Caco-2 (cell line): ENCODE measurements at regions not wholly inside any gene's neighbourhood (a gene's known extent, or its start where the extent isn't known, plus 50 kb on each side); places are given as distances from the start of the nearest gene placed in this dataset.

Experiments used
- BruUV-seq: library from RNA; stranded (reverse); fragments of 400-500 nt; replicated peaks from 2 replicates; lab custom pipeline; 2021; lab: Mats Ljungman, UMichigan
- CTCF ChIA-PET: fragments of 300-600 bp; sonication (Branson Sonifier 250); formaldehyde crosslinking; loops from one replicate; lab custom pipeline; 2022; ENCODE audit warnings: antibody characterized with exemption; lab: Charles Lee
- POLR2A ChIA-PET: fragments of 300-600 bp; sonication (Branson Sonifier 250); formaldehyde crosslinking; loops from one replicate; lab custom pipeline; 2022; ENCODE audit warnings: antibody characterized with exemption; lab: Charles Lee
- DNase-seq, 2 experiments: peaks; one replicate each; pipeline versions ENCODE4 v3.0.0 to v3.0.0-alpha.2; 2020 to 2022
- H3K27me3 ChIP-seq: replicated peaks from 2 replicates; pipeline ENCODE4 v1.6.0; 2011; ENCODE audit warnings: low read length; ENCODE audit not compliant: control insufficient read depth, insufficient read depth
- H3K36me3 ChIP-seq: 2 replicates; pipeline ENCODE4 v1.5.1; 2011; ENCODE audit warnings: low read length; ENCODE audit not compliant: control insufficient read depth, insufficient read depth
- H3K4me1 ChIP-seq: fragments of 250-450 bp; sonication (Bioruptor Pico); 2 replicates; pipeline ENCODE4 v1.5.1; 2020; ENCODE audit warnings: mild to moderate bottlenecking
- H3K4me3 ChIP-seq: 2 replicates; pipeline ENCODE4 v1.5.1; 2011; ENCODE audit warnings: low read depth, mild to moderate bottlenecking, control low read depth, low read length
- H3K9me3 ChIP-seq: fragments of 250-450 bp; sonication (Bioruptor Pico); 2 replicates; pipeline ENCODE4 v1.5.1; 2020; ENCODE audit warnings: mild to moderate bottlenecking, moderate library complexity
- H3K27ac Mint-ChIP-seq: one replicate; pipeline ENCODE4 v1.8.0; 2022; ENCODE audit warnings: mixed read lengths; ENCODE audit not compliant: unreplicated experiment
- H3K27me3 Mint-ChIP-seq: one replicate; pipeline ENCODE4 v1.8.0; 2022; ENCODE audit warnings: mixed read lengths; ENCODE audit not compliant: insufficient read depth, unreplicated experiment
- H3K36me3 Mint-ChIP-seq: one replicate; pipeline ENCODE4 v1.8.0; 2022; ENCODE audit warnings: mild to moderate bottlenecking, mixed read lengths; ENCODE audit not compliant: insufficient read depth, unreplicated experiment
- H3K4me1 Mint-ChIP-seq: one replicate; pipeline ENCODE4 v1.8.0; 2022; ENCODE audit warnings: low read depth, mixed read lengths; ENCODE audit not compliant: unreplicated experiment
- H3K4me3 Mint-ChIP-seq: one replicate; pipeline ENCODE4 v1.8.0; 2022; ENCODE audit warnings: mild to moderate bottlenecking, moderate library complexity, mixed read lengths; ENCODE audit not compliant: unreplicated experiment
- H3K9me3 Mint-ChIP-seq: one replicate; pipeline ENCODE4 v1.8.0; 2022; ENCODE audit warnings: mixed read lengths; ENCODE audit not compliant: unreplicated experiment
- CTCF ChIP-seq, 2 experiments: fragments of 200-600 bp in 1 of 2; IDR thresholded peaks; 1 replicate in 1 of 2; 2 replicates in 1 of 2; pipeline versions ENCODE4 v1.5.1 to v1.8.0; 2011 to 2022; ENCODE audit warnings: antibody characterized with exemption in 1 of 2, control low read depth in 1 of 2, inconsistent platforms in 1 of 2, low read depth in 1 of 2, low read length in 1 of 2, mild to moderate bottlenecking in 1 of 2, moderate library complexity in 1 of 2; ENCODE audit not compliant: insufficient read depth in 1 of 2, severe bottlenecking in 1 of 2, unreplicated experiment in 1 of 2
- intact Hi-C: fragments of 100-400 bp; cut with micrococcal nuclease; formaldehyde crosslinking; loops from one replicate; pipeline ENCODE4 v1.10.0; 2022; ENCODE audit not compliant: unreplicated experiment

- Mint-ChIP-seq H3K27me3 (peaks cover 4% of the 10 kb centered on the region), H3K4me1 (no peaks in the 10 kb centered on the region), H3K4me3 (no peak overlapping the region), H3K27ac (no peak overlapping the region), H3K36me3 (no peaks in the 10 kb centered on the region), H3K9me3 (no peaks in the 10 kb centered on the region)
- Histone ChIP-seq H3K4me1 (no peaks in the 10 kb centered on the region), H3K27me3 (no peaks in the 10 kb centered on the region), H3K36me3 (no peaks in the 10 kb centered on the region), H3K9me3 (no peaks in the 10 kb centered on the region), H3K4me3 (no peak overlapping the region)
- CTCF ChIA-PET = no interaction called here
- no peak for TF ChIP-seq CTCF (IDR thresholded peaks at IDR 0.05; ENCODE audit: insufficient read depth in 1 of 2, low read depth in 1 of 2, low read length in 1 of 2, severe bottlenecking in 1 of 2, unreplicated experiment in 1 of 2)
- BruUV-seq = no TSS peak
- POLR2A ChIA-PET = no interaction called here
- DNase-seq = no peak
- intact Hi-C loops = no loop called here
Observed at GRCh38 chr6:153842491-153842890, 196.5 kb upstream of the OPRM1 start.

- Histone ChIP-seq H3K4me1 (no peaks in the 10 kb centered on the region), H3K9me3 (no peaks in the 10 kb centered on the region), H3K27me3 (no peaks in the 10 kb centered on the region), H3K4me3 (no peak overlapping the region), H3K36me3 (no peaks in the 10 kb centered on the region)
- Mint-ChIP-seq H3K9me3 (no peaks in the 10 kb centered on the region), H3K27me3 (peaks cover 4% of the 10 kb centered on the region), H3K36me3 (no peaks in the 10 kb centered on the region), H3K4me3 (no peak overlapping the region), H3K27ac (no peak overlapping the region), H3K4me1 (no peaks in the 10 kb centered on the region)
- POLR2A ChIA-PET = no interaction called here
- DNase-seq = no peak
- no TSS peak for BruUV-seq
- no peak for TF ChIP-seq CTCF (IDR thresholded peaks at IDR 0.05; ENCODE audit: insufficient read depth in 1 of 2, low read depth in 1 of 2, low read length in 1 of 2, severe bottlenecking in 1 of 2, unreplicated experiment in 1 of 2)
- CTCF ChIA-PET = no interaction called here
- intact Hi-C loops = no loop called here
Observed at GRCh38 chr6:153840039-153840850, 198.8 kb upstream of the OPRM1 start.

GRCh38 chr6:153832543-153832942, 206.5 kb upstream of the OPRM1 start:
- ChIA-PET POLR2A (no interaction called here), CTCF (no interaction called here)
- intact Hi-C loops = no loop called here
- Histone ChIP-seq H3K36me3 (no peaks in the 10 kb centered on the region), H3K4me1 (no peaks in the 10 kb centered on the region), H3K4me3 (no peak overlapping the region), H3K27me3 (no peaks in the 10 kb centered on the region), H3K9me3 (no peaks in the 10 kb centered on the region)
- Mint-ChIP-seq H3K4me3 (no peak overlapping the region), H3K4me1 (no peaks in the 10 kb centered on the region), H3K9me3 (no peaks in the 10 kb centered on the region), H3K27me3 (no peaks in the 10 kb centered on the region), H3K27ac (no peak overlapping the region), H3K36me3 (no peaks in the 10 kb centered on the region)
- no peak for TF ChIP-seq CTCF (IDR thresholded peaks at IDR 0.05; ENCODE audit: insufficient read depth in 1 of 2, low read depth in 1 of 2, low read length in 1 of 2, severe bottlenecking in 1 of 2, unreplicated experiment in 1 of 2)
- no peak for DNase-seq
- BruUV-seq = no TSS peak
